Muscle layer of colon (tissue), 2 donors: ENCODE measurements at regions not wholly inside any gene's neighbourhood (a gene's known extent, or its start where the extent isn't known, plus 50 kb on each side); places are given as distances from the start of the nearest gene placed in this dataset.

Experiments
- H3K27ac ChIP-seq: one replicate; pipeline ENCODE4 v1.7.0; 2013; ENCODE audit warnings: low read depth, mild to moderate bottlenecking, low read length, moderate library complexity
- H3K27me3 ChIP-seq, 2 donors: one replicate each; pipeline ENCODE4 v1.7.0; 2013; ENCODE audit warnings: low read length in 2 of 2, mild to moderate bottlenecking in 2 of 2; ENCODE audit not compliant: insufficient read depth in 2 of 2, control insufficient read depth in 1 of 2
- H3K36me3 ChIP-seq: one replicate; pipeline ENCODE4 v1.7.0; 2013; ENCODE audit warnings: mild to moderate bottlenecking, low read length; ENCODE audit not compliant: insufficient read depth
- H3K4me1 ChIP-seq: one replicate; pipeline ENCODE4 v1.7.0; 2013; ENCODE audit warnings: mild to moderate bottlenecking, low read length; ENCODE audit not compliant: insufficient read depth
- H3K4me3 ChIP-seq, 2 donors: one replicate each; pipeline ENCODE4 v1.7.0; 2013; ENCODE audit warnings: low read length in 2 of 2, low read depth in 1 of 2, mild to moderate bottlenecking in 1 of 2, moderate library complexity in 1 of 2
- H3K9ac ChIP-seq: one replicate; pipeline ENCODE4 v1.7.0; 2013; ENCODE audit warnings: low read length
- H3K9me3 ChIP-seq: one replicate; pipeline ENCODE4 v1.7.0; 2013; ENCODE audit warnings: mild to moderate bottlenecking, low read length
- donor health status: abdominal sarcoma.
- donor health status: Adenocarcinoma of cecum.

- Histone ChIP-seq H3K9ac (no peak overlapping the region), H3K9me3 (no peaks in the 10 kb centered on the region), H3K27me3 (no peaks in the 10 kb centered on the region), H3K4me1 (peaks cover 13% of the 10 kb centered on the region), H3K4me3 (no peak overlapping the region), H3K27ac (no peak overlapping the region), H3K36me3 (no peaks in the 10 kb centered on the region)
Measured at GRCh38 chr17:72336026-72336803, 215.4 kb downstream of the SOX9 start.

GRCh38 chr17:72336804-72337070 lies 215.9 kb downstream of the SOX9 start:
- Histone ChIP-seq H3K4me3 (no peak overlapping the region), H3K27ac (no peak overlapping the region), H3K4me1 (peaks cover 13% of the 10 kb centered on the region), H3K9ac (no peak overlapping the region), H3K27me3 (no peaks in the 10 kb centered on the region), H3K9me3 (no peaks in the 10 kb centered on the region), H3K36me3 (no peaks in the 10 kb centered on the region)

- Histone ChIP-seq H3K27ac (no peak overlapping the region), H3K27me3 (no peaks in the 10 kb centered on the region), H3K4me3 (no peak overlapping the region), H3K9ac (no peak overlapping the region), H3K9me3 (no peaks in the 10 kb centered on the region), H3K36me3 (no peaks in the 10 kb centered on the region), H3K4me1 (peaks cover 13% of the 10 kb centered on the region)
Measured at GRCh38 chr17:72338304-72338703, 217.5 kb downstream of the SOX9 start.

DNA sequence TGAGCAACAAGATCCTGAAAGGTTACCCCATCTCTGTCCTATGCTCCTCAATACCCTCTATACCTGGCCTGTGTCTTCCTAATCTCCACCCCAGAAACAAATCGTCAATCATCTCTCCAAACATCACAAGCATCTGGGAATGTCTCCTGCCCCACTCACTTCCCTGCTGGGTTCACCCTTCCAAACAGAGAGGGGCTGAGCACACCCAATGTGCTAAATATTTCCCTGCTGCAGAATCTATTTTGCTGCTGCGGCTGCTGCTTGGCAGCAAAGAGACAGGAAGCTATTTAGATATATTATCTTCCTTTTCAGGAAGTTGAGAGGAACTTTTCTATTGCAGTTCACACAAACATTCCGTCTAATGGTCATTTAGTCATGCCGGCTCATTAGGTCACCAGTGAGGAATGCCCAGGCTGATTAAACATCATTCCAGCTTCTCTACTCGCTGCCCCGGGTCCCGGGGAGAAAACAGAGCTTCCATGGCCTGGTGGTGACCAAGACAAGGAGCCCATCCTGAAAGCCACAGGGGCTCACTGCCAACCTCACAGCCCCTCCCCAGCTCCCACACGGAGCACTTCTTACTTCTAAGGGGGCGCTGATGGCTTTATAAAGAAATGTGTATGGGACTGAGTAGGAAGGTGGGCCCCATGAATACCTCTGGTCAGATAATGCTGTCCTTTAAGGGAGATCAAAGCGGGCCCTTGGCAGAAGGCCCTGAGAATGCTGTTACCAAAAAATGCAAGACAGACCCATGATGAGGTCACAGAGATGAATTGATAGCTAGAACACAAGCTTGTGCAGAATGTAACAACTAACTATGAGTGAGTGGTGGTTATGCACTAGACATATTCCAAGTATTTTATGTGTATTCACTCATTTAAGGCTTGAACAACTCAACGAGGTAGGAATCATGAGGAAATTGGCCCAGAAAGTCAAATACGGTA lies 218.3 kb downstream of the SOX9 start:
- no peaks in the 10 kb centered on the region for H3K36me3 ChIP-seq
- H3K4me1 ChIP-seq = peaks cover 13% of the 10 kb centered on the region
- no peak overlapping the region for H3K9ac ChIP-seq
- no peaks in the 10 kb centered on the region for H3K9me3 ChIP-seq
- no peaks in the 10 kb centered on the region for H3K27me3 ChIP-seq
- H3K4me3 ChIP-seq = no peak overlapping the region
- H3K27ac ChIP-seq = no peak overlapping the region

GRCh38 chr17:72340836-72341235 lies 220.0 kb downstream of the SOX9 start:
- Histone ChIP-seq H3K9me3 (no peaks in the 10 kb centered on the region), H3K9ac (no peak overlapping the region), H3K4me3 (no peak overlapping the region), H3K36me3 (no peaks in the 10 kb centered on the region), H3K27ac (no peak overlapping the region), H3K4me1 (peaks cover 13% of the 10 kb centered on the region), H3K27me3 (no peaks in the 10 kb centered on the region)

DNA sequence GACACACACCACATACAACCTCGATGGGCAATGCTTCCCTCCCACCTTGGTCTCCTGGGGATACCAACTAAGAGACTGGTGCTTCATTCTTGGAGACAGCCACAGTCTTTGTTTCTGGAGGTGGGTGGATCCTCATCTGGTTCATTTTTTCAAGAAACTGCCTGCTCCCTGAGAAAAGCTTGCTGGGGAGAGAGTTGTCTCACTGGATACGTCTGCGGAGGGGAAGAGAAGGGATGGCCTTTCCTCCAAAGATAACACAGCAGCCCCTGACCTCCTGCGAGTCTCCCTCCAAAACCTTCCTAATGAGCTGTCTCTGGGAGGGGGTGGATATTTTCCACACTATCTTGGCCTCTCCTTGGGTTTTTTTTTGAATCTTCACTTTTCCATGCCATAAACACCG lies 221.2 kb downstream of the SOX9 start:
- no peak overlapping the region for H3K27ac ChIP-seq
- H3K9me3 ChIP-seq = no peaks in the 10 kb centered on the region
- H3K27me3 ChIP-seq = no peaks in the 10 kb centered on the region
- H3K9ac ChIP-seq = no peak overlapping the region
- no peaks in the 10 kb centered on the region for H3K36me3 ChIP-seq
- no peak overlapping the region for H3K4me3 ChIP-seq
- peaks cover 13% of the 10 kb centered on the region for H3K4me1 ChIP-seq

DNA sequence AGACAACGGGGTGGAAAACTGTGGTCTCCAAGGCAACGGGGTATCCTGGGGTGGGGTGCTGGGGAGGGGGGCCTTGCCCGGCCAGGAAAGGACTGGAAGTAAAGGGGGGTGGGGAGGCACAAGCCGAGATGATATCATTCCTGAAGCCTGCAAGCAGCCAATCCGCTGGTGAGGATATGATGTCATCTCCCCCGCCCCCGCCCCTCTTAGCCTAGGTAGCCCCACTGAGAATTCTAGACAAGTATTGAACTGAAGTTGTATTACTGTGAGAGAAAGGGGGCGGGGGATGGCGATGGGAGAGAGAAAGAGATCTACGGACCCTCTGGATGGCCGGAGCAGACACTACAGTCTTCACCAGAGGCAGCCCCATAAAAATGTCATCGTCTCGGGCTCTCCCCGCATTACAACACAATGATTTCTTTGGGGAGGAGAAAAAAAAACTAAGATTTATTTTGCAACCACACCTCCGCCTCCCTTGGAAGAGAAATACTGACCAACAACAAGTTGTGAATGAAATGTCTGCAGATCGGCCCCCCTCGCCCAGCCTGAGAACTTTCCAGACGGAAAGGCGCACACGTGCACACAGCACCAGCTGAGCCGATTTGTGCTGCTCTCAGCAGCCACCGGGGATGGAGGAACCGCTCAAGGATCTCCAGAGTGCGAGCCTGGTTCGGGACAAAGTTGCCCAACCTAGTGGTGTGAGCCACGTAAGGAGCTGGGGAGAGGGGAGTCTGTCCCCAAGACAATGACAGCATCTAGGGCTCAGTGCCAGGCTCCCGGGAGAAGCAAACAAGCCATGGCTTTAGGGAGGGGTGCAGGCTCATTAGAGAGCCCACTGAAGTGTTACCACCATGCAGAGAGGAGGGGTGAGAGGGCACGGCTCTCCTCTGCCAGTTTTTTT lies 222.1 kb downstream of the SOX9 start:
- Histone ChIP-seq H3K9me3 (no peaks in the 10 kb centered on the region), H3K36me3 (no peaks in the 10 kb centered on the region), H3K4me3 (no peak overlapping the region), H3K4me1 (peaks cover 13% of the 10 kb centered on the region), H3K27ac (no peak overlapping the region), H3K27me3 (no peaks in the 10 kb centered on the region), H3K9ac (no peak overlapping the region)

DNA sequence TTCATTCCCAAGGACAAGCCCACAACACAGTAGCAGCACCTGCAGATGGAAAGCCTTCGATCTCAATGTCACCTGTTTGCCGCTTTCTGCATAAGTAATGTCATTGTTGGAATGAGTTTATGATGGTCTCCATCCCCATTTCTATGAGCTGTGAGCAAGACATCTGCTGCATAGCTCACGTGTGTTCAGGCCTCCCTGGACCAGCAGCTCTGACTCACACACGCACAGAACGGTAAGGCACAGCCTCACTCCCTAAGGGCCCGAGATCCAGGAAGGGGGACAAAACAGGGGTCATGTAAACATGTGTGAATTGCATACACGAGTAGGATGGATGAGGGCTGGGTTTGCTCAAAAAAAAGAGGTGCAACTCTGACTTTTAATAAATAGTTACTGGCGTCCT lies 223.1 kb downstream of the SOX9 start:
- H3K4me1 ChIP-seq = peaks cover 5% of the 10 kb centered on the region
- H3K36me3 ChIP-seq = no peaks in the 10 kb centered on the region
- H3K27me3 ChIP-seq = no peaks in the 10 kb centered on the region
- H3K9me3 ChIP-seq = no peaks in the 10 kb centered on the region
- H3K27ac ChIP-seq = no peak overlapping the region
- no peak overlapping the region for H3K4me3 ChIP-seq
- H3K9ac ChIP-seq = no peak overlapping the region

GRCh38 chr17:72344613-72345012 lies 223.8 kb downstream of the SOX9 start:
- Histone ChIP-seq H3K27me3 (no peaks in the 10 kb centered on the region), H3K4me1 (no peaks in the 10 kb centered on the region), H3K9ac (no peak overlapping the region), H3K36me3 (no peaks in the 10 kb centered on the region), H3K27ac (no peak overlapping the region), H3K4me3 (no peak overlapping the region), H3K9me3 (no peaks in the 10 kb centered on the region)

DNA sequence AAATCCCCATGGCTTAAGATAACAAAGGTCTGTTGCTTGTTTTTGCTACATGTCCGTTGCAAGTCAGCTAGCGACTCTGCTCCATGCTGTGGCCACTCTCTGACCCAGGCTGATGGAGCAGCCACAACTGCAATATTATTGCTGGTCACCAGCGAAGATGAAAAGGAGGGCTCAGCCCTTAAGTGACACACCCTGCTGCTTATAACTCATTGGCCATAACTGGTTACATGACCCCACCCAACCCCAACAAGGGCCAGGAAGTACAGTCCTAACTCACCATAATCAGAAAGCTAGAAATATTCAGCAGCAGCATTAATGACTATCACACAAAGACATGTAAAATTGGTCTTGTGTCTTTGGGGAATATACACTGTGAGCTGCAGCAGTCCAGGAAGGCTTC lies 224.3 kb downstream of the SOX9 start:
- H3K27me3 ChIP-seq = no peaks in the 10 kb centered on the region
- H3K27ac ChIP-seq = no peak overlapping the region
- H3K4me1 ChIP-seq = no peaks in the 10 kb centered on the region
- no peak overlapping the region for H3K9ac ChIP-seq
- no peaks in the 10 kb centered on the region for H3K36me3 ChIP-seq
- H3K9me3 ChIP-seq = no peaks in the 10 kb centered on the region
- H3K4me3 ChIP-seq = no peak overlapping the region

DNA sequence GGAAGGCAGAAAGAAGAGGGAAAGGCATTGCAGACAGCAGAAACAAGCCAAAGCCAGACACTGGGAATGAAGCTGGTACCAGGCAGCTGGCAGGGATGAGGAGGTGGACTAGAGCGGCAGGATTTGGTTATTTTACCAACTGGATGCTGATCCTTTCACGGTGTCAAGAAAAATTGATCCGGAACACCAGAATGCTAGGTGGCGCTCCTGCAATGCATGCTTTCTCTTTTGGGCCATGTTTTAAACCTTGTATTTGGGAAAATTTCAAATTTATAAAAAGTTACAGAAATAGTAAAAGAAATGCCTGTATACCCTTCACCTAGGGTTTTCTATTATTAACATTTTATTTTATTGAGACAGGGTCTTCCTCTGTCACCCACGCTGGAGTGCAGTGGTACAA lies 224.7 kb downstream of the SOX9 start:
- Histone ChIP-seq H3K4me3 (no peak overlapping the region), H3K4me1 (no peaks in the 10 kb centered on the region), H3K9me3 (no peaks in the 10 kb centered on the region), H3K27me3 (no peaks in the 10 kb centered on the region), H3K9ac (no peak overlapping the region), H3K36me3 (no peaks in the 10 kb centered on the region), H3K27ac (no peak overlapping the region)
